HepG2 (cell line): ENCODE measurements at regions not wholly inside any gene's neighbourhood (a gene's known extent, or its start where the extent isn't known, plus 50 kb on each side); places are given as distances from the start of the nearest gene placed in this dataset.
A peak's percentile ranks its signal among the peaks of the same experiment; 100 is the strongest.

Source experiments
- ARHGAP35 ChIP-seq: sonication (generic); formaldehyde crosslinking; IDR thresholded peaks from 2 replicates; pipeline ENCODE4 v1.9.0; 2022; ENCODE audit warnings: mild to moderate bottlenecking, inconsistent platforms, moderate library complexity, missing genetic modification reagents, borderline replicate concordance
- HHEX ChIP-seq: IDR thresholded peaks from 2 replicates; pipeline ENCODE4 v1.6.1; 2016; ENCODE audit warnings: control low read depth
- HNF4A ChIP-seq: sonication (generic); formaldehyde crosslinking; IDR thresholded peaks from 2 replicates; pipeline ENCODE4 v1.4.0; 2020; ENCODE audit warnings: missing genetic modification reagents
- NR2C2 ChIP-seq: sonication (generic); formaldehyde crosslinking; IDR thresholded peaks from 2 replicates; pipeline ENCODE4 v1.4.0; 2020; ENCODE audit warnings: missing genetic modification reagents, mild to moderate bottlenecking, moderate library complexity, borderline replicate concordance
- NR2F2 ChIP-seq: IDR thresholded peaks from 2 replicates; pipeline ENCODE4 v1.6.1; 2012; ENCODE audit warnings: low read depth, inconsistent platforms, borderline replicate concordance
- NRL ChIP-seq: sonication (generic); formaldehyde crosslinking; IDR thresholded peaks from 2 replicates; pipeline ENCODE4 v1.5.0; 2020; ENCODE audit warnings: missing genetic modification reagents, mild to moderate bottlenecking, moderate library complexity, borderline replicate concordance
- SNAPC5 ChIP-seq: sonication (generic); formaldehyde crosslinking; IDR thresholded peaks from 2 replicates; pipeline ENCODE4 v1.8.1; 2023; ENCODE audit warnings: mild to moderate bottlenecking, missing genetic modification reagents, borderline replicate concordance
- ZFP90 ChIP-seq: sonication (generic); formaldehyde crosslinking; IDR thresholded peaks from 2 replicates; pipeline ENCODE4 v1.8.0; 2022; ENCODE audit warnings: missing genetic modification reagents, mild to moderate bottlenecking, inconsistent platforms, borderline replicate concordance
- ZNF326 ChIP-seq: sonication (generic); formaldehyde crosslinking; IDR thresholded peaks from 2 replicates; pipeline ENCODE4 v1.4.0; 2020; ENCODE audit warnings: missing genetic modification reagents, borderline replicate concordance
- ZNF33A ChIP-seq: sonication (generic); formaldehyde crosslinking; IDR thresholded peaks from 2 replicates; pipeline ENCODE4 v1.5.1; 2020; ENCODE audit warnings: missing genetic modification reagents, mild to moderate bottlenecking, moderate library complexity, borderline replicate concordance
- ZNF639 ChIP-seq: conservative IDR thresholded peaks from 2 replicates; pipeline ENCODE4 v1.6.1; 2018; ENCODE audit warnings: missing genetic modification reagents
- ZNF670 ChIP-seq: sonication (generic); formaldehyde crosslinking; IDR thresholded peaks from 2 replicates; pipeline ENCODE4 v1.8.0; 2022; ENCODE audit warnings: mild to moderate bottlenecking, missing genetic modification reagents, borderline replicate concordance
- ZNF704 ChIP-seq: sonication (generic); formaldehyde crosslinking; IDR thresholded peaks from 2 replicates; pipeline ENCODE4 v1.8.1; 2023; ENCODE audit warnings: mild to moderate bottlenecking, inconsistent platforms, moderate library complexity, missing genetic modification reagents, borderline replicate concordance
- ZNF775 ChIP-seq: sonication (generic); formaldehyde crosslinking; IDR thresholded peaks from 2 replicates; pipeline ENCODE4 v1.4.0; 2020; ENCODE audit warnings: missing genetic modification reagents, mild to moderate bottlenecking, moderate library complexity, borderline replicate concordance
- ZNF790 ChIP-seq: sonication (generic); formaldehyde crosslinking; IDR thresholded peaks from 2 replicates; pipeline ENCODE4 v1.8.0; 2022; ENCODE audit warnings: missing genetic modification reagents, mild to moderate bottlenecking, borderline replicate concordance
- TF ChIP-seq, protein P1 (sequence below), 2 experiments: sonication (generic) in 1 of 2; formaldehyde crosslinking in 1 of 2; IDR thresholded peaks; 2 replicates each; pipeline versions ENCODE4 v1.4.0 to v1.6.1; 2016 to 2020; ENCODE audit warnings: borderline replicate concordance in 1 of 2, low read depth in 1 of 2, mild to moderate bottlenecking in 1 of 2, missing genetic modification reagents in 1 of 2
- TF ChIP-seq, protein P2 (sequence below): sonication (generic); formaldehyde crosslinking; IDR thresholded peaks from 2 replicates; pipeline ENCODE4 v1.8.0; 2022; ENCODE audit warnings: low read depth, missing genetic modification reagents
- TF ChIP-seq, protein P3 (sequence below): IDR thresholded peaks from 2 replicates; pipeline ENCODE4 v1.6.1; 2012; ENCODE audit warnings: inconsistent platforms

DNA sequence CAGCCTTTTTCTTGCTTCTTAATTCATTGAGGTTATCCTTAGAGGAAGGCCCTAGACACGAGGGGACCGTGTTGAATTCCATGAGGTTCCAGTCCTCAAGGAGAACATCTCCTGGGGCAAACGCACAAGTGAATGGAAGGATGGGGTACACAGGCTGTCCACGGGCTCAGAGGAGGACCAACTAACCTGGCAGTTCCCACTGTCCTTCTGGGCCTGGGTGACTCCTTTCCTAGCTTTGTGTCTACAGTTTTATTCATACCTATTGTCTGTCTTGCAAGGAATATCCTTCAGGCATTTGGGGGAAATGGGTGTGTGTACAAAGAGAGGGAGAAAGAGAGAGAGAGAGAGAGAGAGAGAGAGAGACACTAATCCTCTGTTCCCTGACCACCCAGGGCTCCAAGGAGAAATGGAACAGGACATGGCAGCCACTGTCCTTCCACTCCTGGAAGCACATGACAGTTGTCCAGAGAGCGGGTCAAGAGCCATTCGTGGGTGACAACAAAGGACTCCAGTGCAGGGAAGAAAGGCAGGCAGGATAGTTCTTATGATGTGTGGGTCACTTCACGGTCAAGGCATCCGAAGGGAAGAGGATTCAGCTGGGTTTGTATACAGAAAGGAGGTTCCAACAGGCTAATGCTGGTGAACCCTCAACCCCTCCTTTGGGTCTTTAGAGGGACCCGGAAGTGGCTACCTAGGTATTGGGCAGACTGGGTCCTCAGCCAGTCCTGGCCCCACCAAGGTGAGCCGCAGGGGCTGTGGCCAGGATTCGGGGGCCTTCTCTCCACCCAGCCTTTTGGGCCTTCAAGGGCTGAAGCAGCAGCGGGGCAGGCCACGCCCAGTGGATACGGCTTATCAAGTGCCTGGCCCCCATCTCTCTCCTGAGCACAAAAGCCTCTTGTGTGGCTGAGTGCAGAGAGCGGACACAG, 150.6 kb downstream of the MYCN start (continued):
- no peak for TF ChIP-seq ZNF639
- TF ChIP-seq SNAPC5 (CRISPR knock-in tag), result no peak
- no peak for TF ChIP-seq ZNF704
- TF ChIP-seq, protein P1, sequence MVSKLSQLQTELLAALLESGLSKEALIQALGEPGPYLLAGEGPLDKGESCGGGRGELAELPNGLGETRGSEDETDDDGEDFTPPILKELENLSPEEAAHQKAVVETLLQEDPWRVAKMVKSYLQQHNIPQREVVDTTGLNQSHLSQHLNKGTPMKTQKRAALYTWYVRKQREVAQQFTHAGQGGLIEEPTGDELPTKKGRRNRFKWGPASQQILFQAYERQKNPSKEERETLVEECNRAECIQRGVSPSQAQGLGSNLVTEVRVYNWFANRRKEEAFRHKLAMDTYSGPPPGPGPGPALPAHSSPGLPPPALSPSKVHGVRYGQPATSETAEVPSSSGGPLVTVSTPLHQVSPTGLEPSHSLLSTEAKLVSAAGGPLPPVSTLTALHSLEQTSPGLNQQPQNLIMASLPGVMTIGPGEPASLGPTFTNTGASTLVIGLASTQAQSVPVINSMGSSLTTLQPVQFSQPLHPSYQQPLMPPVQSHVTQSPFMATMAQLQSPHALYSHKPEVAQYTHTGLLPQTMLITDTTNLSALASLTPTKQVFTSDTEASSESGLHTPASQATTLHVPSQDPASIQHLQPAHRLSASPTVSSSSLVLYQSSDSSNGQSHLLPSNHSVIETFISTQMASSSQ (IDR thresholded peaks at IDR 0.05; ENCODE audit: low read depth), result no peak
- TF ChIP-seq, protein P1 (CRISPR knock-in tag; IDR thresholded peaks at IDR 0.05; ENCODE audit: borderline replicate concordance), result no peak
- TF ChIP-seq ZNF326 (CRISPR knock-in tag), result no peak
- TF ChIP-seq, protein P2, sequence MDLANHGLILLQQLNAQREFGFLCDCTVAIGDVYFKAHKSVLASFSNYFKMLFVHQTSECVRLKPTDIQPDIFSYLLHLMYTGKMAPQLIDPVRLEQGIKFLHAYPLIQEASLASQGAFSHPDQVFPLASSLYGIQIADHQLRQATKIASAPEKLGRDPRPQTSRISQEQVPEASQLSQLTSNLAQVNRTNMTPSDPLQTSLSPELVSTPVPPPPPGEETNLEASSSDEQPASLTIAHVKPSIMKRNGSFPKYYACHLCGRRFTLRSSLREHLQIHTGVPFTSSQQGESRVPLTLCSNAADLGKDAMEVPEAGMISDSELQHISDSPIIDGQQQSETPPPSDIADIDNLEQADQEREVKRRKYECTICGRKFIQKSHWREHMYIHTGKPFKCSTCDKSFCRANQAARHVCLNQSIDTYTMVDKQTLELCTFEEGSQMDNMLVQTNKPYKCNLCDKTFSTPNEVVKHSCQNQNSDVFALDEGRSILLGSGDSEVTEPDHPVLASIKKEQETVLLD (CRISPR knock-in tag), result no peak
- no peak for TF ChIP-seq ZNF33A (CRISPR knock-in tag)
- no peak for TF ChIP-seq HHEX (CRISPR knock-in tag)
- 0 out of 2 replicates have a peak, but pooled peaks have one; percentile 19 for TF ChIP-seq HNF4A (CRISPR knock-in tag)
- TF ChIP-seq ARHGAP35 (CRISPR knock-in tag), result no peak
- TF ChIP-seq, protein P3, sequence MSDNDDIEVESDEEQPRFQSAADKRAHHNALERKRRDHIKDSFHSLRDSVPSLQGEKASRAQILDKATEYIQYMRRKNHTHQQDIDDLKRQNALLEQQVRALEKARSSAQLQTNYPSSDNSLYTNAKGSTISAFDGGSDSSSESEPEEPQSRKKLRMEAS, result no peak
- TF ChIP-seq NR2F2, result no peak
- TF ChIP-seq ZNF790 (CRISPR knock-in tag), result no peak
- TF ChIP-seq ZNF670 (CRISPR knock-in tag), result no peak
- TF ChIP-seq NR2C2 (CRISPR knock-in tag), result no peak
- no peak for TF ChIP-seq ZNF775 (CRISPR knock-in tag)
- 0 out of 2 replicates have a peak, but pooled peaks have one; percentile 42 for TF ChIP-seq NRL (CRISPR knock-in tag)
- no peak for TF ChIP-seq ZFP90 (CRISPR knock-in tag)
